IMR-90 (cell line): ENCODE measurements at regions not wholly inside any gene's neighbourhood (a gene's known extent, or its start where the extent isn't known, plus 50 kb on each side); places are given as distances from the start of the nearest gene placed in this dataset.

ENCODE experiments used
- ATAC-seq: fragments of 200-7000 bp; cut with Tn5 transposase; 2 replicates; pipeline ENCODE4 v1.9.1; 2020; ENCODE audit warnings: low read depth, mild to moderate bottlenecking, moderate library complexity
- BruUV-seq: library from RNA; stranded (reverse); fragments of 400-500 nt; replicated peaks from 2 replicates; lab custom pipeline; 2021; lab: Mats Ljungman, UMichigan
- CTCF ChIA-PET: fragments of 300-600 bp; formaldehyde crosslinking; extraction: SDS; loops from one replicate; lab custom pipeline; 2021; ENCODE audit warnings: antibody characterized with exemption; lab: Yijun Ruan, JAX
- POLR2A ChIA-PET: fragments of 300-600 bp; sonication (Branson Sonifier 250); formaldehyde crosslinking; loops from one replicate; lab custom pipeline; 2022; ENCODE audit warnings: antibody characterized with exemption; ENCODE audit not compliant: unreplicated experiment; lab: Charles Lee
- DNase-seq: peaks from one replicate; pipeline ENCODE4 v3.0.0; 2013
- H2AFZ ChIP-seq: replicated peaks from 2 replicates; pipeline ENCODE3; 2013; ENCODE audit warnings: low read length, mild to moderate bottlenecking; ENCODE audit not compliant: poor library complexity
- H2AK5ac ChIP-seq: 2 replicates; pipeline ENCODE4 v1.6.1; 2013; ENCODE audit warnings: low read depth, low read length, inconsistent platforms
- H2AK9ac ChIP-seq: replicated peaks from 2 replicates; pipeline ENCODE3; 2013; ENCODE audit warnings: mild to moderate bottlenecking, low read depth, low read length, moderate library complexity; ENCODE audit not compliant: poor library complexity
- H2BK120ac ChIP-seq: 2 replicates; pipeline ENCODE4 v1.6.1; 2013; ENCODE audit warnings: low read depth, low read length, inconsistent platforms
- H2BK15ac ChIP-seq: 3 replicates; pipeline ENCODE4 v1.6.1; 2013; ENCODE audit warnings: low read depth, low read length, inconsistent platforms
- H2BK20ac ChIP-seq: 2 replicates; pipeline ENCODE4 v1.6.1; 2013; ENCODE audit warnings: low read depth, mild to moderate bottlenecking, inconsistent platforms, low read length, moderate library complexity
- H2BK5ac ChIP-seq: 2 replicates; pipeline ENCODE4 v1.6.1; 2013; ENCODE audit warnings: mild to moderate bottlenecking, low read depth, low read length, inconsistent platforms; ENCODE audit not compliant: poor library complexity, severe bottlenecking
- H3K14ac ChIP-seq: replicated peaks from 2 replicates; pipeline ENCODE4 v1.6.1; 2013; ENCODE audit warnings: low read depth, low read length, inconsistent platforms
- H3K18ac ChIP-seq: 2 replicates; pipeline ENCODE4 v1.6.1; 2013; ENCODE audit warnings: low read depth, low read length, control low read depth
- H3K23ac ChIP-seq: 2 replicates; pipeline ENCODE4 v1.6.1; 2013; ENCODE audit warnings: low read depth, low read length, inconsistent platforms
- H3K27ac ChIP-seq: 2 replicates; pipeline ENCODE4 v1.5.1; 2013; ENCODE audit warnings: mild to moderate bottlenecking, control low read depth, low read length; ENCODE audit not compliant: insufficient read depth
- H3K27me3 ChIP-seq: 2 replicates; pipeline ENCODE4 v1.6.1; 2013; ENCODE audit warnings: low read length; ENCODE audit not compliant: control insufficient read depth, insufficient read depth
- H3K36me3 ChIP-seq: 2 replicates; pipeline ENCODE4 v1.6.1; 2013; ENCODE audit warnings: low read length, mixed read lengths; ENCODE audit not compliant: control insufficient read depth, insufficient read depth
- H3K4ac ChIP-seq: 2 replicates; pipeline ENCODE4 v1.6.1; 2013; ENCODE audit warnings: low read depth, low read length, inconsistent platforms
- H3K4me1 ChIP-seq: 2 replicates; pipeline ENCODE4 v1.6.1; 2013; ENCODE audit warnings: low read length, mixed read lengths; ENCODE audit not compliant: control insufficient read depth, insufficient read depth
- H3K4me2 ChIP-seq: 2 replicates; pipeline ENCODE4 v1.6.1; 2013; ENCODE audit warnings: low read depth, mild to moderate bottlenecking, control low read depth, low read length, moderate library complexity
- H3K4me3 ChIP-seq: 2 replicates; pipeline ENCODE4 v1.5.1; 2013; ENCODE audit warnings: low read depth, mild to moderate bottlenecking, control low read depth, low read length, moderate library complexity; ENCODE audit not compliant: insufficient read depth
- H3K56ac ChIP-seq: 2 replicates; pipeline ENCODE4 v1.6.1; 2013; ENCODE audit warnings: low read length, inconsistent platforms; ENCODE audit not compliant: insufficient read depth; ENCODE audit errors: extremely low read depth
- H3K79me1 ChIP-seq, 2 experiments: 2 replicates each; pipeline ENCODE4 v1.6.1; 2013; ENCODE audit warnings: low read length in 2 of 2, inconsistent platforms in 1 of 2, low read depth in 1 of 2
- H3K9ac ChIP-seq: 2 replicates; pipeline ENCODE4 v1.6.1; 2013; ENCODE audit warnings: low read depth, low read length, control low read depth
- H3K9me1 ChIP-seq: 2 replicates; pipeline ENCODE4 v1.6.1; 2013; ENCODE audit warnings: low read length, inconsistent platforms; ENCODE audit not compliant: insufficient read depth
- H3K9me3 ChIP-seq: 2 replicates; pipeline ENCODE4 v1.6.1; 2013; ENCODE audit warnings: low read length; ENCODE audit not compliant: control insufficient read depth, insufficient read depth
- H4K20me1 ChIP-seq: 2 replicates; pipeline ENCODE4 v1.6.1; 2013; ENCODE audit warnings: low read length, inconsistent platforms; ENCODE audit not compliant: insufficient read depth
- H4K5ac ChIP-seq: 2 replicates; pipeline ENCODE4 v1.6.1; 2013; ENCODE audit warnings: mild to moderate bottlenecking, low read depth, low read length, control low read depth
- H4K8ac ChIP-seq, 2 experiments: 2 replicates each; pipeline ENCODE4 v1.6.1; 2013; ENCODE audit warnings: low read depth in 2 of 2, low read length in 2 of 2, control low read depth in 1 of 2, inconsistent platforms in 1 of 2
- H4K91ac ChIP-seq: 2 replicates; pipeline ENCODE4 v1.6.1; 2013; ENCODE audit warnings: low read depth, low read length, inconsistent platforms; ENCODE audit not compliant: insufficient read depth
- MAFK ChIP-seq: IDR thresholded peaks from 2 replicates; pipeline ENCODE4 v1.6.1; 2012; ENCODE audit warnings: low read depth, low read length, improper control_type of control experiment
- MAZ ChIP-seq: IDR thresholded peaks from 2 replicates; pipeline ENCODE4 v1.6.1; 2012; ENCODE audit warnings: low read depth, mild to moderate bottlenecking, low read length, improper control_type of control experiment, moderate library complexity, borderline replicate concordance
- MXI1 ChIP-seq: IDR thresholded peaks from 2 replicates; pipeline ENCODE4 v1.6.1; 2012; ENCODE audit warnings: low read depth, mild to moderate bottlenecking, low read length, moderate library complexity, borderline replicate concordance
- NFE2L2 ChIP-seq: fragments of 150-350 bp; IDR thresholded peaks from 2 replicates; pipeline ENCODE4 v1.6.1; 2016; ENCODE audit warnings: low read depth, mild to moderate bottlenecking, low read length
- RCOR1 ChIP-seq: IDR thresholded peaks from 2 replicates; pipeline ENCODE4 v1.6.1; 2012; ENCODE audit warnings: mild to moderate bottlenecking, low read length, improper control_type of control experiment; ENCODE audit not compliant: insufficient replicate concordance
- SMC3 ChIP-seq: fragments of 150-350 bp; IDR thresholded peaks from 2 replicates; pipeline ENCODE4 v1.6.1; 2016; ENCODE audit warnings: low read depth, mild to moderate bottlenecking, antibody characterized with exemption, low read length, moderate library complexity
- WGBS, 2 experiments: methylation state at CpG; one replicate each; pipeline versions ENCODE4 v1.1.5 to v1.1.7; 2013; ENCODE audit warnings: missing lambda C conversion rate in 2 of 2; ENCODE audit not compliant: insufficient read length in 1 of 2; ENCODE audit errors: extremely low coverage in 2 of 2; 5-methylcytosine and 5-hydroxymethylcytosine counted together
- dilution Hi-C: fragments of 300-500 bp; cut with HindIII; formaldehyde crosslinking; loops from one replicate; pipeline ENCODE4 v1.14.3; 2018; ENCODE audit warnings: low sequenced_read_pairs; ENCODE audit not compliant: unreplicated experiment
- in situ Hi-C: fragments of 300-500 bp; cut with MboI; formaldehyde crosslinking; loops from 3 replicates; pipeline ENCODE4 v1.14.3; 2019; ENCODE audit warnings: low sequenced_read_pairs, inconsistent platforms, mixed read lengths
- intact Hi-C: fragments of 100-400 bp; cut with micrococcal nuclease; formaldehyde crosslinking; loops from 2 replicates; pipeline ENCODE4 v1.10.0; 2022
- TF ChIP-seq, protein P1 (sequence below): fragments of 150-350 bp; IDR thresholded peaks from 2 replicates; pipeline ENCODE4 v1.6.1; 2016; ENCODE audit warnings: low read depth, mild to moderate bottlenecking, low read length, moderate library complexity, borderline replicate concordance
- TF ChIP-seq, protein P2 (sequence below): fragments of 150-350 bp; IDR thresholded peaks from 2 replicates; pipeline ENCODE4 v1.6.1; 2017; ENCODE audit warnings: mild to moderate bottlenecking, antibody characterized with exemption, low read length, low read depth
- TF ChIP-seq, protein P3 (sequence below): conservative IDR thresholded peaks from 2 replicates; pipeline ENCODE4 v1.5.1; 2012; ENCODE audit warnings: mild to moderate bottlenecking, low read depth, low read length, improper control_type of control experiment

DNA sequence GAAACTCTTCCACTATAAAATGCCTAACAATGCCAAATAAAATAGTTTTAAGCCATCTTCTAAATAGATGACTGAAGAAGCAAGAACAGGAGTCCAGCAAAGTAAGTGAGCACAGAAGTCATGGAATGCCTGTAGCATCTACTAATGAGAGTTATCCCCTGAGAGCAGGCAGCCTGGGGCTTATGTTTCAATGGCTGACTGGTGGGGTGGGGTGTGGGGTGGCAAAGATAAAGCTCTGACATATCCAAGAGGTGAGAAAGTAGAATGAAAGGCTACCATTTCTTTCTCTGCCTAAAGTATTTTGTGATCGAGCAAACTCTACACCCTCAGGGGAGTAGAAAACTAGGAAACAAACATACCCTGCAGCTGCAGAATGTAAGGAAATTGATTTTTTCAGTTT lies 348.8 kb downstream of the TFAP2B start:
- ATAC-seq (no peak), DNase-seq (no peak)
- Histone ChIP-seq H2BK120ac (no peak overlapping the region), H3K9ac (no peak overlapping the region), H2AK9ac (no peak overlapping the region), H2BK15ac (no peak overlapping the region), H2AK5ac (no peak overlapping the region), H4K8ac (no peak overlapping the region), H3K36me3 (no peaks in the 10 kb centered on the region), H4K91ac (no peak overlapping the region), H3K27me3 (no peaks in the 10 kb centered on the region), H2AFZ (no peak overlapping the region), H3K4ac (no peak overlapping the region), H2BK5ac (no peak overlapping the region), H3K4me1 (no peaks in the 10 kb centered on the region), H3K18ac (no peak overlapping the region), H3K23ac (no peak overlapping the region), H4K20me1 (no peaks in the 10 kb centered on the region), H3K79me1 (no peaks in the 10 kb centered on the region), H3K4me3 (no peak overlapping the region), H4K5ac (no peak overlapping the region), H3K27ac (no peak overlapping the region), H3K9me1 (no peaks in the 10 kb centered on the region), H2BK20ac (no peak overlapping the region), H3K14ac (no peak overlapping the region), H3K9me3 (no peaks in the 10 kb centered on the region), H3K4me2 (no peak overlapping the region), H3K56ac (no peak overlapping the region)
- in situ Hi-C loops: no loop called here
- intact Hi-C loops: no loop called here
- ChIA-PET CTCF (no interaction called here), POLR2A (no interaction called here)
- TF ChIP-seq MXI1 (no peak), MAZ (no peak), SMC3 (no peak), MAFK (no peak), RCOR1 (no peak), NFE2L2 (no peak)
- TF ChIP-seq, protein P1, sequence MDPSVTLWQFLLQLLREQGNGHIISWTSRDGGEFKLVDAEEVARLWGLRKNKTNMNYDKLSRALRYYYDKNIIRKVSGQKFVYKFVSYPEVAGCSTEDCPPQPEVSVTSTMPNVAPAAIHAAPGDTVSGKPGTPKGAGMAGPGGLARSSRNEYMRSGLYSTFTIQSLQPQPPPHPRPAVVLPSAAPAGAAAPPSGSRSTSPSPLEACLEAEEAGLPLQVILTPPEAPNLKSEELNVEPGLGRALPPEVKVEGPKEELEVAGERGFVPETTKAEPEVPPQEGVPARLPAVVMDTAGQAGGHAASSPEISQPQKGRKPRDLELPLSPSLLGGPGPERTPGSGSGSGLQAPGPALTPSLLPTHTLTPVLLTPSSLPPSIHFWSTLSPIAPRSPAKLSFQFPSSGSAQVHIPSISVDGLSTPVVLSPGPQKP: no peak
- TF ChIP-seq, protein P2, sequence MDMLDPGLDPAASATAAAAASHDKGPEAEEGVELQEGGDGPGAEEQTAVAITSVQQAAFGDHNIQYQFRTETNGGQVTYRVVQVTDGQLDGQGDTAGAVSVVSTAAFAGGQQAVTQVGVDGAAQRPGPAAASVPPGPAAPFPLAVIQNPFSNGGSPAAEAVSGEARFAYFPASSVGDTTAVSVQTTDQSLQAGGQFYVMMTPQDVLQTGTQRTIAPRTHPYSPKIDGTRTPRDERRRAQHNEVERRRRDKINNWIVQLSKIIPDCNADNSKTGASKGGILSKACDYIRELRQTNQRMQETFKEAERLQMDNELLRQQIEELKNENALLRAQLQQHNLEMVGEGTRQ: no peak
- TF ChIP-seq, protein P3, sequence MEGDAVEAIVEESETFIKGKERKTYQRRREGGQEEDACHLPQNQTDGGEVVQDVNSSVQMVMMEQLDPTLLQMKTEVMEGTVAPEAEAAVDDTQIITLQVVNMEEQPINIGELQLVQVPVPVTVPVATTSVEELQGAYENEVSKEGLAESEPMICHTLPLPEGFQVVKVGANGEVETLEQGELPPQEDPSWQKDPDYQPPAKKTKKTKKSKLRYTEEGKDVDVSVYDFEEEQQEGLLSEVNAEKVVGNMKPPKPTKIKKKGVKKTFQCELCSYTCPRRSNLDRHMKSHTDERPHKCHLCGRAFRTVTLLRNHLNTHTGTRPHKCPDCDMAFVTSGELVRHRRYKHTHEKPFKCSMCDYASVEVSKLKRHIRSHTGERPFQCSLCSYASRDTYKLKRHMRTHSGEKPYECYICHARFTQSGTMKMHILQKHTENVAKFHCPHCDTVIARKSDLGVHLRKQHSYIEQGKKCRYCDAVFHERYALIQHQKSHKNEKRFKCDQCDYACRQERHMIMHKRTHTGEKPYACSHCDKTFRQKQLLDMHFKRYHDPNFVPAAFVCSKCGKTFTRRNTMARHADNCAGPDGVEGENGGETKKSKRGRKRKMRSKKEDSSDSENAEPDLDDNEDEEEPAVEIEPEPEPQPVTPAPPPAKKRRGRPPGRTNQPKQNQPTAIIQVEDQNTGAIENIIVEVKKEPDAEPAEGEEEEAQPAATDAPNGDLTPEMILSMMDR: no peak
- WGBS, 2 experiments: no CpG with 5 or more reads among the region's 1 CpG
- dilution Hi-C loops: no loop called here
- no TSS peak for BruUV-seq
